ENCODE measurements at regions not wholly inside any gene's neighbourhood (a gene's known extent, or its start where the extent isn't known, plus 50 kb on each side); places are given as distances from the start of the nearest gene placed in this dataset.

- TF ChIP-seq CTCF (conservative IDR thresholded peaks at IDR 0.05; ENCODE audit: low read length) (no peak), EZH2phosphoT487 (IDR thresholded peaks at IDR 0.05; ENCODE audit: borderline replicate concordance) (no peak)
Observed at GRCh38 chr6:22827760-22828159, 258.4 kb downstream of the HDGFL1 start.

Data from Loucy (cell line).